ENCODE measurements at regions not wholly inside any gene's neighbourhood (a gene's known extent, or its start where the extent isn't known, plus 50 kb on each side); places are given as distances from the start of the nearest gene placed in this dataset.

- no peak for TF ChIP-seq ZNF274 (IDR thresholded peaks at IDR 0.05; ENCODE audit: low read depth, low read length)
- H3K4me3 ChIP-seq (ENCODE audit: low read length) = no peak overlapping the region
Observed at GRCh38 chr2:129067953-129068352, 749.3 kb upstream of the HS6ST1 start.

DNA sequence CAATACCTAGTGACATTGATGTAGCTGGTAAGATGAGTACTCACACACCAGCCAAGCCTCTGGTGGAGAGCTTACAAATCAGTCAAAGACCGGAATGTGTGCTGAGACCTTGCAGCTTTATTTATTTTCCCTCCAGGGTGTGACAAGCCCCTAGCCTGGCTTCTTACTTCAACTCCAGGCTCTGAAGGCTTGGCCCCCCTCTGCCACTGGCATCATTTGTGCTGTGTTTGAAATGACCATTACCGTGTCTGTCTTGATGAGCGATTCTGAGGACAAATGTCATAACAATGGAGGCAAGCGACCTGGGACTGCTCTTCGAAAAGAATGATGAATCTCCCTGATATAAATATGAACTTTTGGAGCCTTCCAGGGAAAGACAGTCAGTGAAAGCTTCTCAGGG, 749.9 kb upstream of the HS6ST1 start:
- no peak for TF ChIP-seq ZNF274 (IDR thresholded peaks at IDR 0.05; ENCODE audit: low read depth, low read length)
- H3K4me3 ChIP-seq (ENCODE audit: low read length) = no peak overlapping the region

DNA sequence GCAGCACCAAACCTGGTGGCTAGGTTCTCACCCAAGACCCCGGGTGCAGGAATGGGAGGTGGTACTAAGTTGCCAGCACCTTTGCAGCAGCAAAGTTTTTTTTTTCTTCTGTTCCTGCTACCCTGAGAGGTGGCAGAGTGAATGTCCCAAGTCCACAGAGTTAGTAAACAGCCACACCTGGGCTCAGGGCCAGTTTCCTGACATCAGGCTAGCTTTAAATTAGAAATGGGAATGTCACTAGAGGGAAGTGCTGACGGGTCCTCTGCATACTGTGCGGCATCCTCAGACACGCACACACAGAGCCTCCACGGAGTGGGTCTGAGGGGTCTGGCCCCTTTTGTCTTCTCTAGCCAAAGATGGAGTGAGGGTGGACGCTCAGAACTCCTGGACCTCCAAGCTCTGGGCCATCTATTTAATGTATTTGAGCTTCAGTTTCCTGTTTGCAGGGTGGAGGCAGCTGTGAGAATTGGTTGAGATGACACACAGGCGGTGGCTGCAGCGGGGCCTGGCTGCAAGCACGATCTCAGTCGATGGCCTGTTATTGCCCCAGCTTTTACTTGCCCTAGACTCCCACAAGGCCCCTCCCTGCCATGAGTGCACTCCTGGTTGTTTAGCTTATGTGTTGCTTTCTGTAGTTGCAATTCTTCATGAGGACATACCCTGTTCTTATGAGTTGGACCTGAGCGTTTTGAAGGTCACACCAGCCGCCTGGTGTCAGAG, 751.4 kb upstream of the HS6ST1 start:
- H3K4me3 ChIP-seq (ENCODE audit: low read length) = no peak overlapping the region
- no peak for TF ChIP-seq ZNF274 (IDR thresholded peaks at IDR 0.05; ENCODE audit: low read depth, low read length)

GRCh38 chr2:129070663-129071062, 752.0 kb upstream of the HS6ST1 start:
- TF ChIP-seq ZNF274 (IDR thresholded peaks at IDR 0.05; ENCODE audit: low read depth, low read length) = no peak
- H3K4me3 ChIP-seq (ENCODE audit: low read length) = no peak overlapping the region

DNA sequence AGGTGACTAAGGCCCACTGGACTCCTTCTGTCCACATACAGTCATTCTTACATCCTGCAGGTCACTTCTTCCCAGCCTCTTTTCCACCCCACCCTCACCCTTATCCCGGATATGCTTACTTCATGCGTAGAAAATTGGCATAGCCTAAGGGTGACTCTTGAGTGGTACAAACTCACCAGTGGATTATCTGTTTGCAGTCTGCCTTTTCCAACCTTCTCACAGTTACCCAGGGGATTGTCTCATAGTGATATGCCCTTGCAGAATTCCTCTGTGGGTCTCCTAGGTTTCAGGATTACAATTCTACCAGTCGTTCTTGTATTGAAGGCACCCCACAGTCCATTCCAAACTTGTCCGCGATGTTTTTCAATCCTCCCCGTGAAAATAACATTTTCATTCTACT, 752.9 kb upstream of the HS6ST1 start:
- no peak overlapping the region for H3K4me3 ChIP-seq (ENCODE audit: low read length)
- TF ChIP-seq ZNF274 (IDR thresholded peaks at IDR 0.05; ENCODE audit: low read depth, low read length) = no peak

DNA sequence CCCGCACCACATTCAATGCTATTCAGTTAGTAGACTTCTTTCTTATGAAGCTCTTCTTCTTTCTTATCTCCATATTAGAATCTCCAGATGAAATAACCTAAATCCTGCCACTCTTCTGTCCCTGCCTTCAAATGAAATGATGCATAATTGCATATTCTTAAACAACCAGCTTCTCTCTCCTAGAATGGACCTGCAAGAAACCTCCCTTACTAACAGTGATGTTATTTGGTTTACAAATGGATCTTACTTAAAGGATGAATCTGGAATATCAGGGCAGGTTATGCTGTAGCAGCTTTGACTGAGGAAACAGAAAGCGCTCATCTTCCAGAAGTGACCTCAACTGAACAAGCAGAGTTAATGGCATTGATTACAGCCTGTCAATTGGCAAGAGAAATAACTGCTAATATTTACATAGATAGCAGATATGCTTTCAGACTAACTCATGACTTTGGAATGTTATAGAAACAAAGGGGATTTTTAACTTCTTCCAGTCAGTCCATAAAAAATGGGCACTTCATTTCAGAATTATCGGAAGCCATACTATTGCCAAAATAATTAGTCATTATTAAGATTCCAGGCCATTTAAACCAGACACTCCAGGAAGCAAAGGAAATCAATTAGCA, 755.7 kb upstream of the HS6ST1 start:
- H3K4me3 ChIP-seq (ENCODE audit: low read length) = no peak overlapping the region
- no peak for TF ChIP-seq ZNF274 (IDR thresholded peaks at IDR 0.05; ENCODE audit: low read depth, low read length)

DNA sequence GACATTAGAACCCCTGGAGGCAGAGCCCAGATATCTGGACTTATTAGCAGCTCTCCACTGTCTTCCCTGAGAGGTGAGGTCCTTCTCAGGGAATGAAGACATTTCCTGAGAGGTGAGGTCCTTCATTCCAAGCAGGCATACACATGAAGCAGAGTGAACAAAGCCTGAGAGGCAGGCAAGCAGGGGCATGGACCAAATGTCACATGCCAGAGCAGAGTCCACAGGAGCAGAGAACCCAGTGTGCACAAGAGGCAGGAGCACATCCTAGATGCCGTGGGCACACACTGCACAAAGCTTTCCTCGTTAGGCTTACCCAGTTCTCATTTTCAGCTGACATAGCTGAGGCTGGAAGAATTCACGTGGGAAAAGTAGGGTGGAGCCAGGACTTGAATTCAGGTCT, 759.9 kb upstream of the HS6ST1 start:
- H3K4me3 ChIP-seq (ENCODE audit: low read length) = no peak overlapping the region
- TF ChIP-seq ZNF274 (IDR thresholded peaks at IDR 0.05; ENCODE audit: low read depth, low read length) = no peak

DNA sequence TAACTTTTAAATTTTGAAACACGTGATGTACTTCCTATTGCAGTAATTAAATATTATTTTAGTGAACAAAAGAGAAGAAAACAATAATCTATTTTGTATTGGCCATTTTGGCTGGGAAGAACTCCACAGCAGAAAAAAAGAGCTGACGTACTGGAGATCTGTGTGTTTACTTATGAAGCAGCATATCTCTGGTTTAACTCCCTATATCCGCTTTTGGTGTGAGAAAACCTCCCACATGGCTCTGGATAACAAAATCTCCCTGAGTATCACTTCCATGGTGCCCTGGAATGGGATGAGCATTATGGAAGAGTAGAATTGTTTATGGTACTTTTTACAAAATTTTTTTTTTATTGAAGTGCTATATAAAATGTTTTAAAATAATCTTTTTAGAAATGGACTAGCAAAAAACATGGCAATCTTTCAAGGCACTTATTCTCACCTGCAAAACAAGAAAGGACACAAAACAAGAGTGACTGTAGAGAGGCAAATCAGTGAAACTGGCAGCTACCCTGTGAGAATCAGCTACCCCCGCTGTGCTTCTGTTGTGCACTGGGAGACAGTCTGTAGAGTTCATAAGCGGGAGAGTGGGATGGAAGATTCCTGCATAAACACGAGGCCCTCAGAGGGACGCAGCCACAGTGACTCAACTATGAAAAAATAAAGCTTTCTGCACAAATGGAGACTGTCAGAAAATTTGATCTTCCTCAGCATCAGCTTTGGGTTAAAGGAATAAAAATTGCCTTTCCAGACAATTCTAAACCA, 762.2 kb upstream of the HS6ST1 start:
- TF ChIP-seq ZNF274 (IDR thresholded peaks at IDR 0.05; ENCODE audit: low read depth, low read length) = no peak
- H3K4me3 ChIP-seq (ENCODE audit: low read length) = no peak overlapping the region

DNA sequence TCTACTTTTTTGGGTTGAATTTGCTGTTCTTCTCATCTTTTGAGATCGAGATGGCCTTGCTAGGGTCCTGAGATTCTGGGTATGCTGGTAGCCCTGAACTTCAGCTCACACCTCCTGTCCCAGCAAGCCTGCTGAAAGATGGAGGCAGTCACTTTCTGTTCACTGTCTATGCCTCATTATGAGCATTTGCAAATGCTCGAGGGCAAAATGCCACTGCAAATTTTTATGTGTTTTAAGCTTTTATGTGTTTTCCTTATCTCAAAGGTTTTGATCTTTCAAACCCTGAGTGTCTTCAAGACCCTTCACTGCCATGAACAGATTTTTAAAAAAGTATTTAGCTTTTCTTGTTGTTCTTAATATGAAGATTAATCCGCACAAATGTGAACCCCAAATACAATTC, 766.7 kb upstream of the HS6ST1 start:
- no peak overlapping the region for H3K4me3 ChIP-seq (ENCODE audit: low read length)
- TF ChIP-seq ZNF274 (IDR thresholded peaks at IDR 0.05; ENCODE audit: low read depth, low read length) = no peak

GRCh38 chr2:129087133-129087813, 768.6 kb upstream of the HS6ST1 start:
- TF ChIP-seq ZNF274 (IDR thresholded peaks at IDR 0.05; ENCODE audit: low read depth, low read length) = no peak
- no peak overlapping the region for H3K4me3 ChIP-seq (ENCODE audit: low read length)

- H3K4me3 ChIP-seq (ENCODE audit: low read length) = no peak overlapping the region
- TF ChIP-seq ZNF274 (IDR thresholded peaks at IDR 0.05; ENCODE audit: low read depth, low read length) = no peak
Observed at GRCh38 chr2:129091620-129092019, 773.0 kb upstream of the HS6ST1 start.

GRCh38 chr2:129092956-129093355, 774.3 kb upstream of the HS6ST1 start:
- TF ChIP-seq ZNF274 (IDR thresholded peaks at IDR 0.05; ENCODE audit: low read depth, low read length) = no peak
- no peak overlapping the region for H3K4me3 ChIP-seq (ENCODE audit: low read length)

GRCh38 chr2:129101186-129101585, 782.5 kb upstream of the HS6ST1 start:
- no peak for TF ChIP-seq ZNF274 (IDR thresholded peaks at IDR 0.05; ENCODE audit: low read depth, low read length)

More at GRCh38 chr2:129101186-129101585, 782.5 kb upstream of the HS6ST1 start:
- H3K4me3 ChIP-seq (ENCODE audit: low read length) = no peak overlapping the region

Measured in GM08714 (cell line).